Adrenal gland (tissue), 5 donors: ENCODE measurements at regions not wholly inside any gene's neighbourhood (a gene's known extent, or its start where the extent isn't known, plus 50 kb on each side); places are given as distances from the start of the nearest gene placed in this dataset.

Experiments
- POLR2A ChIP-seq, 2 donors: fragments of 450-650 bp; IDR thresholded peaks; one replicate each; pipeline ENCODE4 v1.6.1; 2017; ENCODE audit warnings: antibody characterized with exemption in 2 of 2, mild to moderate bottlenecking in 2 of 2, moderate library complexity in 1 of 2
- TF ChIP-seq, protein P1 (sequence below), 6 experiments: fragments of 450-650 bp in 4 of 6; fragments of 200-600 bp in 2 of 6; sonication (generic) in 1 of 6; IDR thresholded peaks; 1 replicate in 5 of 6; 2 replicates in 1 of 6; pipeline versions ENCODE4 v1.5.1 to v1.8.0; 2016 to 2021; ENCODE audit warnings: antibody characterized with exemption in 6 of 6, mild to moderate bottlenecking in 2 of 6, moderate library complexity in 1 of 6
- donor health status: DM: no; HTN: no; CAD: no.

DNA sequence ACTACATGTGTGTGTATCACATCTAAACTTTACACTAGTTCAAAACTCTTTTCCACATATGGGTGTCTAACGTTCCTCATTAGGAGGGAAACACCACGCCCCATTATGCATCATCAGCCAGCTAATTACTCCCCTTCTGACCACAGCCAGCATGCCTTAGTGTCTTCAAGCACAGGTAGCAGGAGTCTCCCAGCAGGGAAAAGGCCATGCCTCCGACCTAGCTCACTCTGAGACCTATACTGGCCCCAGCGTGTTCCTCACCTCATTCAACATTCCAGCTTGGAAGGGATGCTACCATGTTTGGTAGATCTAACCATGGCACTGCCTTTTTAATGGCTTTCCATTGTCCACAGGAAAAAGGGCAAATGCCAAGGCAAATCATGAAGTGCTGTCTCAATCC is 66.1 kb upstream of the PRB2 start:
- no peak for TF ChIP-seq POLR2A (IDR thresholded peaks at IDR 0.05)
- TF ChIP-seq, protein P1, sequence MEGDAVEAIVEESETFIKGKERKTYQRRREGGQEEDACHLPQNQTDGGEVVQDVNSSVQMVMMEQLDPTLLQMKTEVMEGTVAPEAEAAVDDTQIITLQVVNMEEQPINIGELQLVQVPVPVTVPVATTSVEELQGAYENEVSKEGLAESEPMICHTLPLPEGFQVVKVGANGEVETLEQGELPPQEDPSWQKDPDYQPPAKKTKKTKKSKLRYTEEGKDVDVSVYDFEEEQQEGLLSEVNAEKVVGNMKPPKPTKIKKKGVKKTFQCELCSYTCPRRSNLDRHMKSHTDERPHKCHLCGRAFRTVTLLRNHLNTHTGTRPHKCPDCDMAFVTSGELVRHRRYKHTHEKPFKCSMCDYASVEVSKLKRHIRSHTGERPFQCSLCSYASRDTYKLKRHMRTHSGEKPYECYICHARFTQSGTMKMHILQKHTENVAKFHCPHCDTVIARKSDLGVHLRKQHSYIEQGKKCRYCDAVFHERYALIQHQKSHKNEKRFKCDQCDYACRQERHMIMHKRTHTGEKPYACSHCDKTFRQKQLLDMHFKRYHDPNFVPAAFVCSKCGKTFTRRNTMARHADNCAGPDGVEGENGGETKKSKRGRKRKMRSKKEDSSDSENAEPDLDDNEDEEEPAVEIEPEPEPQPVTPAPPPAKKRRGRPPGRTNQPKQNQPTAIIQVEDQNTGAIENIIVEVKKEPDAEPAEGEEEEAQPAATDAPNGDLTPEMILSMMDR (IDR thresholded peaks at IDR 0.05) = no peak
